Gastrocnemius medialis (tissue), 4 donors: ENCODE measurements at regions not wholly inside any gene's neighbourhood (a gene's known extent, or its start where the extent isn't known, plus 50 kb on each side); places are given as distances from the start of the nearest gene placed in this dataset.

ENCODE experiments used
- CTCF ChIP-seq, 5 experiments: fragments of 450-650 bp in 3 of 5; fragments of 200-600 bp in 2 of 5; sonication (generic) in 2 of 5; IDR thresholded peaks in 4 of 5; conservative IDR thresholded peaks in 1 of 5; 1 replicate in 4 of 5; 2 replicates in 1 of 5; pipeline ENCODE4 v1.5.1; 2016 to 2019; ENCODE audit warnings: antibody characterized with exemption in 5 of 5, mild to moderate bottlenecking in 3 of 5, moderate library complexity in 3 of 5
- POLR2A ChIP-seq, 2 donors: fragments of 450-650 bp; IDR thresholded peaks; one replicate each; pipeline ENCODE4 v1.6.1; 2017; ENCODE audit warnings: antibody characterized with exemption in 2 of 2, mild to moderate bottlenecking in 2 of 2, moderate library complexity in 2 of 2

- TF ChIP-seq CTCF (IDR thresholded peaks at IDR 0.05 in 4 of 5, conservative IDR thresholded peaks at IDR 0.05 in 1 of 5) (no peak), POLR2A (IDR thresholded peaks at IDR 0.05) (no peak)
These were observed 318.1 kb downstream of the PIK3R1 start for GRCh38 chr5:68533571-68534084.
